HEK293 (cell line): ENCODE measurements at regions not wholly inside any gene's neighbourhood (a gene's known extent, or its start where the extent isn't known, plus 50 kb on each side); places are given as distances from the start of the nearest gene placed in this dataset.

ENCODE experiments used
- MYNN ChIP-seq: fragments of 450-650 bp; formaldehyde crosslinking; IDR thresholded peaks from 2 replicates; pipeline ENCODE4 v1.5.1; 2016; ENCODE audit warnings: missing biosample characterization, missing genetic modification characterization, borderline replicate concordance
- OVOL3 ChIP-seq: fragments of 450-650 bp; formaldehyde crosslinking; IDR thresholded peaks from 2 replicates; pipeline ENCODE4 v1.5.1; 2016; ENCODE audit warnings: missing biosample characterization, missing genetic modification characterization
- ZBTB21 ChIP-seq: fragments of 450-650 bp; formaldehyde crosslinking; IDR thresholded peaks from 2 replicates; pipeline ENCODE4 v1.5.1; 2017; ENCODE audit warnings: missing biosample characterization, missing genetic modification characterization
- ZNF248 ChIP-seq: fragments of 450-650 bp; formaldehyde crosslinking; IDR thresholded peaks from 2 replicates; pipeline ENCODE4 v1.5.1; 2017; ENCODE audit warnings: missing biosample characterization, missing genetic modification characterization
- ZNF529 ChIP-seq: fragments of 450-650 bp; formaldehyde crosslinking; IDR thresholded peaks from 2 replicates; pipeline ENCODE4 v1.5.1; 2017; ENCODE audit warnings: missing genetic modification characterization, missing biosample characterization; ENCODE audit not compliant: insufficient replicate concordance
- ZNF549 ChIP-seq: fragments of 450-650 bp; IDR thresholded peaks from 2 replicates; pipeline ENCODE4 v1.5.1; 2018; ENCODE audit warnings: missing biosample characterization, missing genetic modification characterization, mild to moderate bottlenecking, inconsistent platforms, moderate library complexity
- TF ChIP-seq, protein P1 (sequence below): fragments of 450-650 bp; formaldehyde crosslinking; IDR thresholded peaks from 2 replicates; pipeline ENCODE4 v1.5.1; 2016; ENCODE audit warnings: missing biosample characterization, missing genetic modification characterization
- TF ChIP-seq, protein P2 (sequence below): fragments of 450-650 bp; formaldehyde crosslinking; IDR thresholded peaks from 2 replicates; pipeline ENCODE4 v1.5.1; 2016; ENCODE audit warnings: missing biosample characterization, missing genetic modification characterization, low read depth

DNA sequence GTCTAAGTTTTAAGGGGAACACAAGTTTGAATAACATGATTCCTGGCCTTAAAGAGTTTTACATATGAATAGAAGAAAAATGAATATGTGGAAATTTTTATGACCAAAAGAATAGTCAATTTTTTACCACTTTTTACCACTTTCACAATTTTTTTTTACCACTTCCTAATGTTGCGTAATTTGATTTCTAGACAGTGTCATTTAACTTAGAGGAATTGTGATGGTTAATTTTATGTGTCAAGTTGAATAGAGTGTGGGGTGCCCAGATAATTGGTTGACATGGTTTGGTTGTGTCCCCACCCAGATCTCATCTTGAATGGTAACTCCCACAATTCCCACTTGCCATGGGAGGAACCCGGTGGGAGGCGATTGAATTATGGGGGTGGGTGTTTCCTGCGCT lies 416.6 kb downstream of the KIF4B start:
- TF ChIP-seq ZBTB21 (tag by site-specific recombination) (no peak), ZNF248 (tag by site-specific recombination) (no peak), ZNF529 (tag by site-specific recombination) (no peak), ZNF549 (tag by site-specific recombination) (no peak), OVOL3 (tag by site-specific recombination) (no peak), MYNN (tag by site-specific recombination) (no peak)
- TF ChIP-seq, protein P1, sequence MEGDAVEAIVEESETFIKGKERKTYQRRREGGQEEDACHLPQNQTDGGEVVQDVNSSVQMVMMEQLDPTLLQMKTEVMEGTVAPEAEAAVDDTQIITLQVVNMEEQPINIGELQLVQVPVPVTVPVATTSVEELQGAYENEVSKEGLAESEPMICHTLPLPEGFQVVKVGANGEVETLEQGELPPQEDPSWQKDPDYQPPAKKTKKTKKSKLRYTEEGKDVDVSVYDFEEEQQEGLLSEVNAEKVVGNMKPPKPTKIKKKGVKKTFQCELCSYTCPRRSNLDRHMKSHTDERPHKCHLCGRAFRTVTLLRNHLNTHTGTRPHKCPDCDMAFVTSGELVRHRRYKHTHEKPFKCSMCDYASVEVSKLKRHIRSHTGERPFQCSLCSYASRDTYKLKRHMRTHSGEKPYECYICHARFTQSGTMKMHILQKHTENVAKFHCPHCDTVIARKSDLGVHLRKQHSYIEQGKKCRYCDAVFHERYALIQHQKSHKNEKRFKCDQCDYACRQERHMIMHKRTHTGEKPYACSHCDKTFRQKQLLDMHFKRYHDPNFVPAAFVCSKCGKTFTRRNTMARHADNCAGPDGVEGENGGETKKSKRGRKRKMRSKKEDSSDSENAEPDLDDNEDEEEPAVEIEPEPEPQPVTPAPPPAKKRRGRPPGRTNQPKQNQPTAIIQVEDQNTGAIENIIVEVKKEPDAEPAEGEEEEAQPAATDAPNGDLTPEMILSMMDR (tag by site-specific recombination), result no peak
- TF ChIP-seq, protein P2, sequence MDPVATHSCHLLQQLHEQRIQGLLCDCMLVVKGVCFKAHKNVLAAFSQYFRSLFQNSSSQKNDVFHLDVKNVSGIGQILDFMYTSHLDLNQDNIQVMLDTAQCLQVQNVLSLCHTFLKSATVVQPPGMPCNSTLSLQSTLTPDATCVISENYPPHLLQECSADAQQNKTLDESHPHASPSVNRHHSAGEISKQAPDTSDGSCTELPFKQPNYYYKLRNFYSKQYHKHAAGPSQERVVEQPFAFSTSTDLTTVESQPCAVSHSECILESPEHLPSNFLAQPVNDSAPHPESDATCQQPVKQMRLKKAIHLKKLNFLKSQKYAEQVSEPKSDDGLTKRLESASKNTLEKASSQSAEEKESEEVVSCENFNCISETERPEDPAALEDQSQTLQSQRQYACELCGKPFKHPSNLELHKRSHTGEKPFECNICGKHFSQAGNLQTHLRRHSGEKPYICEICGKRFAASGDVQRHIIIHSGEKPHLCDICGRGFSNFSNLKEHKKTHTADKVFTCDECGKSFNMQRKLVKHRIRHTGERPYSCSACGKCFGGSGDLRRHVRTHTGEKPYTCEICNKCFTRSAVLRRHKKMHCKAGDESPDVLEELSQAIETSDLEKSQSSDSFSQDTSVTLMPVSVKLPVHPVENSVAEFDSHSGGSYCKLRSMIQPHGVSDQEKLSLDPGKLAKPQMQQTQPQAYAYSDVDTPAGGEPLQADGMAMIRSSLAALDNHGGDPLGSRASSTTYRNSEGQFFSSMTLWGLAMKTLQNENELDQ (tag by site-specific recombination), result no peak
